ENCODE measurements at regions not wholly inside any gene's neighbourhood (a gene's known extent, or its start where the extent isn't known, plus 50 kb on each side); places are given as distances from the start of the nearest gene placed in this dataset.

DNA sequence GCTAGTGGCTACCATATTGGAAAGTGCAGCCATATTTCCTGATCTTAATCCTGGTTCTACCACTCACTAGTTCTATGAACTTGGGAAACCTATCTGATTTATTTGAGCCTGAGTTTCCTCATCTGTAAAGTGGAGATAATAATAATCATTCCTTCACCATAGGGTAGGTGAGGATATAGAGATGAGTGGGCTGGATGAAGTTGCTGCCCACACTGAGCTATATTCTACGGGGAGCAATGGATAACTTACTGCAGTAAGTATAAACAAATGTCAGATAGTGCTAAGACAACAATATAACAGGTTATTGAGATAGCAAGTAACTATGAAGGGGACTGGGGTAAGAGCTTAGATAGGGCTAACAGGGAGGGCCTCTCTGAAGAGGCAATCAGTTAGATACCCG is 251.5 kb upstream of the ADAMTS9 start:
- H3K27ac ChIP-seq, result no peak overlapping the region
- no peak for TF ChIP-seq ZFX (IDR thresholded peaks at IDR 0.05; ENCODE audit: borderline replicate concordance)
- TF ChIP-seq, protein P1, sequence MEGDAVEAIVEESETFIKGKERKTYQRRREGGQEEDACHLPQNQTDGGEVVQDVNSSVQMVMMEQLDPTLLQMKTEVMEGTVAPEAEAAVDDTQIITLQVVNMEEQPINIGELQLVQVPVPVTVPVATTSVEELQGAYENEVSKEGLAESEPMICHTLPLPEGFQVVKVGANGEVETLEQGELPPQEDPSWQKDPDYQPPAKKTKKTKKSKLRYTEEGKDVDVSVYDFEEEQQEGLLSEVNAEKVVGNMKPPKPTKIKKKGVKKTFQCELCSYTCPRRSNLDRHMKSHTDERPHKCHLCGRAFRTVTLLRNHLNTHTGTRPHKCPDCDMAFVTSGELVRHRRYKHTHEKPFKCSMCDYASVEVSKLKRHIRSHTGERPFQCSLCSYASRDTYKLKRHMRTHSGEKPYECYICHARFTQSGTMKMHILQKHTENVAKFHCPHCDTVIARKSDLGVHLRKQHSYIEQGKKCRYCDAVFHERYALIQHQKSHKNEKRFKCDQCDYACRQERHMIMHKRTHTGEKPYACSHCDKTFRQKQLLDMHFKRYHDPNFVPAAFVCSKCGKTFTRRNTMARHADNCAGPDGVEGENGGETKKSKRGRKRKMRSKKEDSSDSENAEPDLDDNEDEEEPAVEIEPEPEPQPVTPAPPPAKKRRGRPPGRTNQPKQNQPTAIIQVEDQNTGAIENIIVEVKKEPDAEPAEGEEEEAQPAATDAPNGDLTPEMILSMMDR (IDR thresholded peaks at IDR 0.05), result no peak

- no peak overlapping the region for H3K27ac ChIP-seq
- TF ChIP-seq, protein P1 (IDR thresholded peaks at IDR 0.05), result no peak
- TF ChIP-seq ZFX (IDR thresholded peaks at IDR 0.05; ENCODE audit: borderline replicate concordance), result no peak
Observed at GRCh38 chr3:64936556-64936955, 248.8 kb upstream of the ADAMTS9 start.

DNA sequence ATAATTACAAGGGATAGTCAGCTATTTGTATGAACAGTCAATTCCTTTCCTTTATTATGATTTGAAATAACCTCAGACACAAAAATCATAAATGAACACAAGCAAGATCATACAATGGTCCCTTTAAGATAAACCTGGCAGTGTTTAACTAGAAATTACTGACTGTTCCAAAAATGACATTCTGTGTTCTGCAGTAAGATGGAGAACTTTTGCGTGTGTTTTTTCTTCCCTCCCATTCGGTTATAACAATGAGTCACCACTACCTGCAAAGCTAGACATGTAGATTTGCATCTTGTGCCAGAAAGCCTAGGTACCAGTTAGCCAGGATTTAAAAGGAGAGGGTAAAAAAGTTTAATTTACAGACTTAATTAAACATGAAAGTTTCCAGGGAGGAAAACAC is 248.2 kb upstream of the ADAMTS9 start:
- TF ChIP-seq, protein P1 (IDR thresholded peaks at IDR 0.05), result no peak
- no peak for TF ChIP-seq ZFX (IDR thresholded peaks at IDR 0.05; ENCODE audit: borderline replicate concordance)
- H3K27ac ChIP-seq, result no peak overlapping the region

DNA sequence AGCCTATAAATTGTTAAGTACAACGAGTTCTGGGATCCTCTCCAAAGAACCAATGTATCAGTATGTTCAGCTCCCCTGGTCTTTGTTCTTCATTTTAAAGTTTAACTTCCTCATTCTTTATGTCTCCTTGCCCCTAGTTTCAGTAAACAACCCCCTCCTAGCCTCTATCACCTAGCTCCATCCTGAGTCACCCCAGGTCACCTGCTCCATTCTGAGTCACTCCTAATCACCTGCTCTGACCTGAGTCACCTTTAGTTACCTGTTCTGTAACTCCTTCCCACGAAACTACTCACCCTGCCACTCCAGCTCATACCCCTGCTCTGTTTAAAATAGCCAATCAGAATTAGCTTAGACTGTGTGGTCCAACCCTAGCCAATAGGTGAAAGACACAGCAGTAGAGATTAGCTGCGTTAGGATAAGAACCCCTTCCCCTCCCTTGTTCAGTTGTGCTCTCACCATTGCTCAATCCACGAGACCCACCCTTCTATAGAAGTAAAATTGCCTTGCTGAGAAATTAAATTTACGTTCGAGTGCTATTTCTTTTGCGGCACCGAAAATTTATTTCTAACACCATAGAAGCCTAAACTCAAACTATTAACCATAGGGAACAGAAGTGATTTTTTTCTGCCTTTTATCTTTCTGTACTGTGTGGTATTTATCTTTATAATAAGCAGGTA is 245.0 kb upstream of the ADAMTS9 start:
- H3K27ac ChIP-seq, result no peak overlapping the region
- TF ChIP-seq, protein P1 (IDR thresholded peaks at IDR 0.05), result no peak
- no peak for TF ChIP-seq ZFX (IDR thresholded peaks at IDR 0.05; ENCODE audit: borderline replicate concordance)

- TF ChIP-seq, protein P1 (IDR thresholded peaks at IDR 0.05), result no peak
- TF ChIP-seq ZFX (IDR thresholded peaks at IDR 0.05; ENCODE audit: borderline replicate concordance), result no peak
- no peak overlapping the region for H3K27ac ChIP-seq
Observed at GRCh38 chr3:64932016-64932518, 244.3 kb upstream of the ADAMTS9 start.

GRCh38 chr3:64930891-64931290 is 243.1 kb upstream of the ADAMTS9 start:
- TF ChIP-seq, protein P1 (IDR thresholded peaks at IDR 0.05), result no peak
- TF ChIP-seq ZFX (IDR thresholded peaks at IDR 0.05; ENCODE audit: borderline replicate concordance), result no peak
- no peak overlapping the region for H3K27ac ChIP-seq

DNA sequence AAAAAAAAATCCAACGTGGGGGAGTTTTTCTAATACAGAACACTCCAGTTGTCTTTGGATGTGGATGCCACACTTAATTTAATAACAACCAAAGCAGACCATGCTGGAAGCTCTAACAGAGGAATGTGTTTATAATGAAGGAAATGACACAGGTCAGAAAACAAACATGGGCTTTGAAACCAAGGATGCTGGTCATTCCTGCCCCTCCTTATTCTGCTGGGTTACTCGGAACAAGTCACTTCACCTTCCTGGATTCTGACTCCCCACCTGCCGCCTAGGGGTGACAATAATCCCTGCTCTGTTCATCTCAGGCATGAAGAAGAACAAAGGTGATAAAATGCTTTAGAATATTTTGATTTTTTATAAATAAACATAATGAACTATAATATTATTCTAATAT is 240.9 kb upstream of the ADAMTS9 start:
- TF ChIP-seq ZFX (IDR thresholded peaks at IDR 0.05; ENCODE audit: borderline replicate concordance), result no peak
- TF ChIP-seq, protein P1 (IDR thresholded peaks at IDR 0.05), result no peak
- H3K27ac ChIP-seq, result no peak overlapping the region
